BE2C (cell line): ENCODE measurements at regions not wholly inside any gene's neighbourhood (a gene's known extent, or its start where the extent isn't known, plus 50 kb on each side); places are given as distances from the start of the nearest gene placed in this dataset.

Experiments
- DNase-seq: peaks from one replicate; pipeline ENCODE4 v3.0.0-alpha.2; 2020
- H3K27me3 ChIP-seq: fragments of 250-450 bp; sonication (Bioruptor Pico); 2 replicates; pipeline ENCODE4 v1.5.1; 2020; ENCODE audit warnings: mild to moderate bottlenecking
- H3K36me3 ChIP-seq: fragments of 250-450 bp; sonication (Bioruptor Pico); 2 replicates; pipeline ENCODE4 v1.5.1; 2020; ENCODE audit warnings: mild to moderate bottlenecking
- H3K4me1 ChIP-seq: fragments of 250-450 bp; sonication (Bioruptor Pico); 2 replicates; pipeline ENCODE4 v1.5.1; 2020
- H3K4me3 ChIP-seq: 2 replicates; pipeline ENCODE4 v1.5.1; 2011; ENCODE audit warnings: low read depth, low read length
- H3K9me3 ChIP-seq: fragments of 250-450 bp; sonication (Bioruptor Pico); 2 replicates; pipeline ENCODE4 v1.5.1; 2020
- TF ChIP-seq, protein P1 (sequence below): IDR thresholded peaks from 2 replicates; pipeline ENCODE4 v1.5.1; 2012; ENCODE audit warnings: mild to moderate bottlenecking, low read depth, low read length

DNA sequence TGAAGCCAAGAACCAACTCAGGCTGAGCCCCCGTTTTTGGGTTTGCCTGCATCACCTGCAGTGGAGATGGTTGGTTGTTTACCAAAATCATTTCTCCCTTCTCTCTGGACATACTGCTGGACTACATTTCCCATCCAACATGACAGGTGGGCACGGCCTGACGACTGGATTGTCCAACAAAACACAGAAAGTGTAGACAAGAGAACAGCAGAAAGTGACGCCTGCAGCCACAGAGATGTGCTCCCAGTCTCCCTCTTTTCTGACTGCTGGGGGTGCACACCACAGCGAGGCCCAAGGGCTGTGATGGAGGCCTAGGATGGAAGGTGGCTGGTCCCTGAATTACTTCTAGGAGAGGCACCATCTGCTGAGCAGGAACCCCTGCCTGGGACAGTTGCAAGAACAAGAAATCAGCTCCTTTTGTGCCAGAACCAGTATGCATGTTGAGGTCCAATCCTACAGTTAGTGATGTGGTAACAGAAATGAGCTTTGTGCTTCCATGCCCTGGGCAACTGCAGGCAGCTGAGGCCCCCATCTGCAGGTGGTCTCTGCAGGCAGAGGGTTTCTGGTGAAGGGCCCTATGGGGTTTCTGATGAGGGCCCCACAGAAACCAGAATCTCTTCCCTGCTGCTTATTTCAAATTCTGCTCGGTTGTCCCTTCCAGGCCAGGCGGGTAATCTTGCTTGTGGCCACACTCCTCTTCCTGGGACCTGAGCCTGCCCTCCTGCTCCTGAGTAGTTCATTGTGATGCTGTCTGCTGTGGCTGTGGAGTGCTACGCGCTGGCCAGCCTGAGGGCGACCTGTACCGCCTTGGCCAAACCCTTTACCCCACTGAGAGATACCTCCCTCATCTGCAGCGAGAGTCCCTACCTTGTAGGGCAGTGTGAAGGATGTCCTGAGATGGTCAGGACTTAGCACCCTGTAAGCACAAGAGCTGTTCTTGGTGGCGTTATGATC, 168.3 kb downstream of the ASB1 start:
- TF ChIP-seq, protein P1, sequence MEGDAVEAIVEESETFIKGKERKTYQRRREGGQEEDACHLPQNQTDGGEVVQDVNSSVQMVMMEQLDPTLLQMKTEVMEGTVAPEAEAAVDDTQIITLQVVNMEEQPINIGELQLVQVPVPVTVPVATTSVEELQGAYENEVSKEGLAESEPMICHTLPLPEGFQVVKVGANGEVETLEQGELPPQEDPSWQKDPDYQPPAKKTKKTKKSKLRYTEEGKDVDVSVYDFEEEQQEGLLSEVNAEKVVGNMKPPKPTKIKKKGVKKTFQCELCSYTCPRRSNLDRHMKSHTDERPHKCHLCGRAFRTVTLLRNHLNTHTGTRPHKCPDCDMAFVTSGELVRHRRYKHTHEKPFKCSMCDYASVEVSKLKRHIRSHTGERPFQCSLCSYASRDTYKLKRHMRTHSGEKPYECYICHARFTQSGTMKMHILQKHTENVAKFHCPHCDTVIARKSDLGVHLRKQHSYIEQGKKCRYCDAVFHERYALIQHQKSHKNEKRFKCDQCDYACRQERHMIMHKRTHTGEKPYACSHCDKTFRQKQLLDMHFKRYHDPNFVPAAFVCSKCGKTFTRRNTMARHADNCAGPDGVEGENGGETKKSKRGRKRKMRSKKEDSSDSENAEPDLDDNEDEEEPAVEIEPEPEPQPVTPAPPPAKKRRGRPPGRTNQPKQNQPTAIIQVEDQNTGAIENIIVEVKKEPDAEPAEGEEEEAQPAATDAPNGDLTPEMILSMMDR: no peak
- no peak for DNase-seq
- Histone ChIP-seq H3K4me1 (no peaks in the 10 kb centered on the region), H3K9me3 (no peaks in the 10 kb centered on the region), H3K36me3 (no peaks in the 10 kb centered on the region), H3K4me3 (no peak overlapping the region), H3K27me3 (peaks cover 8% of the 10 kb centered on the region; the same call in 1 of the 2 replicates)

DNA sequence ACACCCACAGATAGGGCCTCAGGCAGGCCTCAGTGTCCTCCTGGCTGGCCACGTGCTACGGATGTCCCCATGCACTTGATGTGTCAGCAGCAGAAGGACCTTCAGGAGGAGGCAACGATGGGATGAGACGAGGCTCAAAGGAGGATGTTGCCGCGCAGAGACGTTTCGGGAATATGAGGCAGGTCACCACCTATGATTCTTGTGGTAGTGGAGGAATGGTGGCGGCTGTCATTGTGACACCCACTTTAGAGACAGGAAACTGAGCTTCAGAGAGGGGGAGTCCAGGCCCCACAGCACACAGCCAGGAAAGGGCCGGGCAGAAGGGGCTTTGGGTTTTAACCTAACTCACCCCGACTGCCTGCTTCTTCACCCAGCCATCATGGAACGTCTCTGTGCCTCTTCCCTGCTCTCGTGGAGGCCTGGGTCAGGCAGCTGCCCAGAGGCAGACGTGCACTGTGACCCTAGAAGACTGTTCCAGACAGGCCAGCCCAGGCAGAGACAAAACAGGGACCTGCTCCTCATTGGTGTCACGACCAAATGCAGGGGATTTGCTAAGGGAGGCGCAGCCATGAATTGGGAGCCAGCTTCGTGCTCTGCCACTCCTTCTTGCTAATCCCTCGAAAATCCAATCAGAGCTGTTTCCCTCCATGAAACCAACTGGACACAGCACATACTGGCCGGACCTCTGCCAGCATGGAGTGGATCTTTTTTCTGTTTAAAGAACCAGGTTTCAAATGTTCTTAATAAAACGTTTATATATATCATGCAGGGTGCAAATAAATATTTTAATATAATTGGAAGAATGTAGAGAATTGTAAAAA, 169.2 kb downstream of the ASB1 start:
- Histone ChIP-seq H3K4me3 (no peak overlapping the region), H3K27me3 (peaks cover 8% of the 10 kb centered on the region; the same call in 1 of the 2 replicates), H3K36me3 (no peaks in the 10 kb centered on the region), H3K9me3 (no peaks in the 10 kb centered on the region), H3K4me1 (no peaks in the 10 kb centered on the region)
- DNase-seq: no peak
- TF ChIP-seq, protein P1: no peak

DNA sequence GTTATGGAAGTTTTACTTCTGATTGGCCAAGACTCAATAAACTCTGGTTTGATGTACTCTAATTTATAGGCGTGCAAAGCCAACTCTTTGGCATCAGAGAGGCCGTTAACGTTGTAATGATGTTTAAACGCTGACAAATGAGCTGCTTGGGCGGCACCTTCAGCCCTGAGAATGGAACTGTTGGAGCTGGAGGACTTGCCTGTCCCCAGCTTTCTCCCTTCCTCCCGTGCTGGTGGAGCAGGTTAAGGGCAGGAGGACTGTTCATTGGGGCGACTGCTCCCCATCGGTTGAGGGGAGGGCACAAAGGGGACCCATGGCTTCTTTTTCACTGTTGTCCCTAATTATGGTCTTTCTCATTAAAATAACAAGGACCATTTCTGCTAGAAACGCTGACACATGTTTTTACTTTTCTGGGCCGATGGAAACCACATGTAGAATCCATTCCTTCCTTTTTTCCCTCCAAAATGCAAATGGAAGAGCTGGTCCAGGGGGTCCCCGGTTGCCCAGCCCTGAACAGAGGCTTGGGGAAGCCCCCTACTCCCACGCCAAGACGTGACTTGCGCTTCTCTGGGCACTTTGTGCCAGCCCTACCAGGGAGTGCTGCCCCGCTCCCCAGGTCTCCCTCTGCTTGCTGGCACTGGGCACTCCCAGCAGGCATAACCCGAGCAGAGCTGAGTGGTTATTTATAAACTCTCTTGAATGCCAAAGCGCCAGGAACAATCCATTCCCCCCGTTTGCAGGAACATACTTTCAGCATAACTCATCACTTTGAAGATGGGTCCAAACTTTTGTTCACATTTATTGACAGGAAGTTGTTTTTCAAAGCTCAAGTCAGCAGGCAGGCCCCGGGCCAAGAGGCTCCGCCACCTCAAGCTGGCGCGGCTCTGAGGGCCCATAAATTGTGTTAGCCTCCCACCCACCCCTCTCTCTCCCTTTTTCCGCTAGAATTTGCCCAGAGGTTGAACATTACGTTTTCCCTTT, 170.1 kb downstream of the ASB1 start:
- TF ChIP-seq, protein P1: no peak
- no peaks in the 10 kb centered on the region for H3K36me3 ChIP-seq
- no peaks in the 10 kb centered on the region for H3K4me1 ChIP-seq
- no peaks in the 10 kb centered on the region for H3K9me3 ChIP-seq
- DNase-seq: no peak
- peaks cover 8% of the 10 kb centered on the region; the same call in 1 of the 2 replicates for H3K27me3 ChIP-seq
- no peak overlapping the region for H3K4me3 ChIP-seq

DNA sequence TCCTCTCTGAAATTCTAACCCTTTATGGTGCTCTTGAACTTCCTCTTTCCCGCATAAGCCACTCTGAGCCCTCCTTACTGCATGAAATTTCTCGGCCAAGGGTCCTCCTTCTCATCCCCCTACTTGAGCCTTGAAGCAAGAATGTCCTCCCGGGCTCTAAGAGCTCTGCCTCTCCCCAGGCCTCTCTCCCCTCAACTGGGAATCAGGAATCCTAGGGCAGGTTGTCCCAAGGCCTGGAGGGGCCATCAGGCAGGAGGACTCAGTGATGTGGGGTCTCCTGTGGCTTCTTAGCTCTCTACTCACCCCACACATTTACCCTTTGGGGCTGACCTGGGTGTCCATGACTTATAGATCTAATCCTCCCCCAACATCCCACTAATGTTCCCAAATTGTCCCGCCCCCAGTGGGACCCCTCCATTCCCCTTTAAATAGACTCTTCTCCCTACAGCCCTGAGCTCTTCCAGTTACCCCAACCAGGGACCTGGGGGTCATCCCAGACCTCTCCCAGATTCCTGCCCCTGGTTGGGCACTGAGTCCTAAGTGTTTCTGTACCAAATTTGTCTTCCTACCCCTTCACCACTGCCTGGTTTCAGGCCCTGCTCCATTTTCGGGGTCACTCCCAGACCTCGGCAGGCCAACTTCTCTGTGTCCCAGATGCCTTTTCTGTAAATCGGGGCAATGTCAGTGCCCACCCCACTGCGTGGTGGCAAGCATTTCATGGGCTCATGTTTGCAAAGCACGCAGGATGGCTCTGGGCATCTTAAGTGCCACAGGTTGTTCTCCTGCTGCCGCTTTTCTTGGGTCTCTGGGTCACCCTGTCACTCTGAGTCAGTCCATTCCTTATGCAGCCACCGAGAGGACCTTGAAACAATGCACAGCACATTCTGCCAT, 171.2 kb downstream of the ASB1 start:
- no peak overlapping the region for H3K4me3 ChIP-seq
- H3K36me3 ChIP-seq: no peaks in the 10 kb centered on the region
- H3K9me3 ChIP-seq: no peaks in the 10 kb centered on the region
- no peak for DNase-seq
- TF ChIP-seq, protein P1: no peak
- H3K27me3 ChIP-seq: peaks cover 8% of the 10 kb centered on the region; the same call in 1 of the 2 replicates
- no peaks in the 10 kb centered on the region for H3K4me1 ChIP-seq
